Uterus (tissue), 2 donors: ENCODE measurements at regions not wholly inside any gene's neighbourhood (a gene's known extent, or its start where the extent isn't known, plus 50 kb on each side); places are given as distances from the start of the nearest gene placed in this dataset.

ENCODE experiments used
- POLR2A ChIP-seq, 2 donors: fragments of 450-650 bp; IDR thresholded peaks; one replicate each; pipeline ENCODE4 v1.6.1; 2016; ENCODE audit warnings: antibody characterized with exemption in 2 of 2, mild to moderate bottlenecking in 1 of 2, moderate library complexity in 1 of 2
- TF ChIP-seq, protein P1 (sequence below), 4 experiments: fragments of 200-600 bp in 2 of 4; fragments of 450-650 bp in 2 of 4; sonication (generic) in 2 of 4; IDR thresholded peaks; one replicate each; pipeline ENCODE4 v1.5.1; 2016 to 2019; ENCODE audit warnings: antibody characterized with exemption in 4 of 4, mild to moderate bottlenecking in 2 of 4, moderate library complexity in 1 of 4

DNA sequence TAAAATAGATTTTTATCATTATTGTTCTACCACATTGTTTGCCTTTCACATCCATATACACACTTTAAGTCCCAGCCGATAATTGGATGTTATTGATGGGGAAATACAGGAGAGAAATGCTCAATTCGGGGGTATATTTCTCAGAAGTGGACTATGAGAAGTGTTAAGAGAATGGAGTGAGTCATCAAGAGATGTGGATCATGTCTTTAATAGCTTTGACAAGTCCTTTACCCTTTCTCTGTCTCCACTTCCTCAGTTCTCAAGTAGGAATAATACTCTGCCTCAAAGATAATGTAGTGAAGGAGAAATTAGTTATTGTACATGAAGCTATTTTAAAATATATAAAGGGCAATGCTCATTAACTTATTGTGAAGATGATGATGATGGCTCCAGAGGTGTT is 1017.6 kb upstream of the PIK3C3 start:
- TF ChIP-seq, protein P1, sequence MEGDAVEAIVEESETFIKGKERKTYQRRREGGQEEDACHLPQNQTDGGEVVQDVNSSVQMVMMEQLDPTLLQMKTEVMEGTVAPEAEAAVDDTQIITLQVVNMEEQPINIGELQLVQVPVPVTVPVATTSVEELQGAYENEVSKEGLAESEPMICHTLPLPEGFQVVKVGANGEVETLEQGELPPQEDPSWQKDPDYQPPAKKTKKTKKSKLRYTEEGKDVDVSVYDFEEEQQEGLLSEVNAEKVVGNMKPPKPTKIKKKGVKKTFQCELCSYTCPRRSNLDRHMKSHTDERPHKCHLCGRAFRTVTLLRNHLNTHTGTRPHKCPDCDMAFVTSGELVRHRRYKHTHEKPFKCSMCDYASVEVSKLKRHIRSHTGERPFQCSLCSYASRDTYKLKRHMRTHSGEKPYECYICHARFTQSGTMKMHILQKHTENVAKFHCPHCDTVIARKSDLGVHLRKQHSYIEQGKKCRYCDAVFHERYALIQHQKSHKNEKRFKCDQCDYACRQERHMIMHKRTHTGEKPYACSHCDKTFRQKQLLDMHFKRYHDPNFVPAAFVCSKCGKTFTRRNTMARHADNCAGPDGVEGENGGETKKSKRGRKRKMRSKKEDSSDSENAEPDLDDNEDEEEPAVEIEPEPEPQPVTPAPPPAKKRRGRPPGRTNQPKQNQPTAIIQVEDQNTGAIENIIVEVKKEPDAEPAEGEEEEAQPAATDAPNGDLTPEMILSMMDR (IDR thresholded peaks at IDR 0.05), result no peak
- no peak for TF ChIP-seq POLR2A (IDR thresholded peaks at IDR 0.05)
